ENCODE measurements at regions not wholly inside any gene's neighbourhood (a gene's known extent, or its start where the extent isn't known, plus 50 kb on each side); places are given as distances from the start of the nearest gene placed in this dataset.

GRCh38 chr22:49034836-49035817 is 792.5 kb downstream of the BRD1 start:
- DNase-seq: peak; percentile 58
- Histone ChIP-seq H3K9me3 (peaks cover 0 to 6% (median 0%) of the 10 kb centered on the region in 8 donors), H3K36me3 (no peaks in the 10 kb centered on the region), H3K4me1 (no peaks in the 10 kb centered on the region), H3K27me3 (replicated peaks in 1 of 7) (peaks cover 0 to 45% (median 0%) of the 10 kb centered on the region in 7 donors), H3K4me3 (no peak overlapping the region), H3K27ac (no peak overlapping the region)
- intact Hi-C loops (cut with DNase I; ENCODE audit: low total_unique reads): no loop called here
- WGBS, 5 donors: 77 to 86% (median 80%) methylated on average over 23 to 30 of the region's 30 CpGs
- TF ChIP-seq CTCF (IDR thresholded peaks at IDR 0.05 in 8 of 11, conservative IDR thresholded peaks at IDR 0.05 in 3 of 11): no peak
- TF ChIP-seq POLR2AphosphoS5 (IDR thresholded peaks at IDR 0.05): no peak
- TF ChIP-seq POLR2A (IDR thresholded peaks at IDR 0.05): no peak

GRCh38 chr22:49033616-49034015 is 794.1 kb downstream of the BRD1 start:
- TF ChIP-seq CTCF (IDR thresholded peaks at IDR 0.05 in 8 of 11, conservative IDR thresholded peaks at IDR 0.05 in 3 of 11): no peak
- TF ChIP-seq POLR2A (IDR thresholded peaks at IDR 0.05): no peak
- TF ChIP-seq POLR2AphosphoS5 (IDR thresholded peaks at IDR 0.05): no peak
- DNase-seq: peak; percentile 38
- intact Hi-C loops (cut with DNase I; ENCODE audit: low total_unique reads): no loop called here
- Histone ChIP-seq H3K9me3 (peaks cover 0 to 6% (median 0%) of the 10 kb centered on the region in 8 donors), H3K4me1 (no peaks in the 10 kb centered on the region), H3K36me3 (no peaks in the 10 kb centered on the region), H3K27ac (no peak overlapping the region), H3K27me3 (replicated peaks in 1 of 7) (peaks cover 0 to 45% (median 0%) of the 10 kb centered on the region in 7 donors), H3K4me3 (no peak overlapping the region)
- 86 to 100% (median 86%) methylated on average over 4 to 9 of the region's 9 CpGs for WGBS, 5 donors

- H3K4me1 ChIP-seq: no peaks in the 10 kb centered on the region
- no peak overlapping the region for H3K27ac ChIP-seq
- peaks cover 0 to 52% (median 0%) of the 10 kb centered on the region in 7 donors for H3K27me3 ChIP-seq (replicated peaks in 1 of 7)
- peaks cover 0 to 5% (median 0%) of the 10 kb centered on the region in 8 donors for H3K9me3 ChIP-seq
- TF ChIP-seq POLR2A (IDR thresholded peaks at IDR 0.05): no peak
- TF ChIP-seq POLR2AphosphoS5 (IDR thresholded peaks at IDR 0.05): no peak
- TF ChIP-seq CTCF (IDR thresholded peaks at IDR 0.05 in 8 of 11, conservative IDR thresholded peaks at IDR 0.05 in 3 of 11): no peak
- H3K4me3 ChIP-seq: no peak overlapping the region
- intact Hi-C loops (cut with DNase I; ENCODE audit: low total_unique reads): no loop called here
- 80 to 96% (median 82%) methylated on average over 11 to 17 of the region's 17 CpGs for WGBS, 5 donors
- peak; percentile 58 for DNase-seq
- no peaks in the 10 kb centered on the region for H3K36me3 ChIP-seq
These were observed 794.9 kb downstream of the BRD1 start for GRCh38 chr22:49032821-49033220.

- DNase-seq: peak; percentile 46
- TF ChIP-seq POLR2A (IDR thresholded peaks at IDR 0.05): no peak
- TF ChIP-seq POLR2AphosphoS5 (IDR thresholded peaks at IDR 0.05): no peak
- no peak for TF ChIP-seq CTCF (IDR thresholded peaks at IDR 0.05 in 8 of 11, conservative IDR thresholded peaks at IDR 0.05 in 3 of 11)
- Histone ChIP-seq H3K9me3 (peaks cover 0 to under 1% (median 0%) of the 10 kb centered on the region in 8 donors), H3K4me1 (no peaks in the 10 kb centered on the region), H3K27me3 (replicated peaks in 1 of 7) (peaks cover 0 to 62% (median 0%) of the 10 kb centered on the region in 7 donors), H3K27ac (no peak overlapping the region), H3K36me3 (no peaks in the 10 kb centered on the region), H3K4me3 (no peak overlapping the region)
- WGBS, 5 donors: 44 to 66% (median 46%) methylated on average over 6 of the region's 6 CpGs
- intact Hi-C loops (cut with DNase I; ENCODE audit: low total_unique reads): no loop called here
These were observed 795.8 kb downstream of the BRD1 start for GRCh38 chr22:49031746-49032330.

Measured in spleen (tissue), 11 donors.